Smooth muscle cell (in vitro differentiated cells): ENCODE measurements at regions not wholly inside any gene's neighbourhood (a gene's known extent, or its start where the extent isn't known, plus 50 kb on each side); places are given as distances from the start of the nearest gene placed in this dataset.
"Not testable (repeated sequence)": the region's sequence is repeated elsewhere in the genome, so short reads cannot be mapped to it uniquely, and the experiment has no call there.

ENCODE experiments used
- DNase-seq: peaks from one replicate; lab custom pipeline; 2025; ENCODE audit not compliant: unreplicated experiment; lab: John Stamatoyannopoulos, UW
- H2AFZ ChIP-seq: fragments of 200-600 bp; sonication (generic); 2 replicates; pipeline ENCODE4 v1.6.0; 2016; ENCODE audit warnings: antibody characterized with exemption, low read depth, mild to moderate bottlenecking
- H3F3A ChIP-seq: fragments of 200-600 bp; sonication (generic); 2 replicates; pipeline ENCODE4 v1.6.0; 2017; ENCODE audit warnings: antibody characterized with exemption, low read depth
- H3K27ac ChIP-seq: fragments of 200-600 bp; sonication (generic); 2 replicates; pipeline ENCODE4 v1.5.1; 2016; ENCODE audit warnings: low read depth, mild to moderate bottlenecking
- H3K27me3 ChIP-seq: fragments of 200-600 bp; sonication (generic); 2 replicates; pipeline ENCODE4 v1.6.1; 2016; ENCODE audit warnings: low read depth, mild to moderate bottlenecking
- H3K36me3 ChIP-seq: fragments of 200-600 bp; sonication (generic); 2 replicates; pipeline ENCODE4 v1.5.1; 2016; ENCODE audit warnings: low read depth
- H3K4me1 ChIP-seq: fragments of 200-600 bp; sonication (generic); 2 replicates; pipeline ENCODE4 v1.5.1; 2016; ENCODE audit warnings: low read depth
- H3K4me2 ChIP-seq: fragments of 200-600 bp; sonication (generic); 2 replicates; pipeline ENCODE4 v1.6.0; 2016; ENCODE audit warnings: mild to moderate bottlenecking
- H3K4me3 ChIP-seq: fragments of 200-600 bp; sonication (generic); 2 replicates; pipeline ENCODE4 v1.5.1; 2016; ENCODE audit warnings: mild to moderate bottlenecking
- H3K79me2 ChIP-seq: fragments of 200-600 bp; sonication (generic); 2 replicates; pipeline ENCODE4 v1.6.0; 2016; ENCODE audit warnings: low read depth, mild to moderate bottlenecking
- H3K9ac ChIP-seq: fragments of 200-600 bp; sonication (generic); 2 replicates; pipeline ENCODE4 v1.6.0; 2016; ENCODE audit warnings: low read depth
- H3K9me3 ChIP-seq: fragments of 200-600 bp; sonication (generic); replicated peaks from 2 replicates; pipeline ENCODE4 v1.5.1; 2016; ENCODE audit warnings: low read depth
- H4K20me1 ChIP-seq: fragments of 200-600 bp; sonication (generic); 2 replicates; pipeline ENCODE4 v1.6.0; 2016; ENCODE audit warnings: low read depth
- CTCF ChIP-seq: fragments of 200-600 bp; sonication (generic); IDR thresholded peaks from 2 replicates; pipeline ENCODE4 v1.5.1; 2017; ENCODE audit warnings: borderline replicate concordance, mild to moderate bottlenecking, antibody characterized with exemption; ENCODE audit not compliant: insufficient read depth, poor library complexity, severe bottlenecking
- WGBS: methylation state at CpG from one replicate; pipeline ENCODE4 v1.1.7; 2016; ENCODE audit warnings: low lambda C conversion rate; 5-methylcytosine and 5-hydroxymethylcytosine counted together

GRCh38 chr6:166704171-166704570, 77.1 kb upstream of the RPS6KA2 start:
- no peaks in the 10 kb centered on the region for H3F3A ChIP-seq
- no peaks in the 10 kb centered on the region for H3K9me3 ChIP-seq
- no peak for DNase-seq
- no peak overlapping the region for H3K27ac ChIP-seq
- H3K79me2 ChIP-seq, result no peaks in the 10 kb centered on the region
- TF ChIP-seq CTCF, result no peak
- H3K4me1 ChIP-seq, result no peaks in the 10 kb centered on the region
- no peak overlapping the region for H3K4me2 ChIP-seq
- no peak overlapping the region for H2AFZ ChIP-seq
- H3K9ac ChIP-seq, result no peak overlapping the region
- H3K36me3 ChIP-seq, result no peaks in the 10 kb centered on the region
- H4K20me1 ChIP-seq, result no peaks in the 10 kb centered on the region
- no peak overlapping the region for H3K4me3 ChIP-seq
- peaks cover 33% of the 10 kb centered on the region for H3K27me3 ChIP-seq
- WGBS, result 82% methylated on average over 7 of the region's 7 CpGs

GRCh38 chr6:166703149-166703710, 76.2 kb upstream of the RPS6KA2 start:
- no peaks in the 10 kb centered on the region for H3K9me3 ChIP-seq
- H3F3A ChIP-seq, result no peaks in the 10 kb centered on the region
- H3K79me2 ChIP-seq, result no peaks in the 10 kb centered on the region
- H2AFZ ChIP-seq, result no peak overlapping the region
- H3K36me3 ChIP-seq, result no peaks in the 10 kb centered on the region
- no peak for TF ChIP-seq CTCF
- no peak overlapping the region for H3K4me2 ChIP-seq
- H3K4me1 ChIP-seq, result no peaks in the 10 kb centered on the region
- H3K9ac ChIP-seq, result no peak overlapping the region
- no peak overlapping the region for H3K27ac ChIP-seq
- no peaks in the 10 kb centered on the region for H4K20me1 ChIP-seq
- DNase-seq, result no peak
- WGBS, result 71% methylated on average over 8 of the region's 8 CpGs
- no peak overlapping the region for H3K4me3 ChIP-seq
- H3K27me3 ChIP-seq, result peaks cover 34% of the 10 kb centered on the region

- H3K4me2 ChIP-seq, H3K79me2 ChIP-seq, H3K9ac ChIP-seq, H3K27ac ChIP-seq, H3K4me3 ChIP-seq, DNase-seq, H3K9me3 ChIP-seq, H2AFZ ChIP-seq, H3K36me3 ChIP-seq, H3K4me1 ChIP-seq, H3F3A ChIP-seq, H4K20me1 ChIP-seq: not testable (repeated sequence)
- H3K27me3 ChIP-seq, result peaks cover 34% of the 10 kb centered on the region
- 89% methylated on average over 8 of the region's 8 CpGs for WGBS
Observed at GRCh38 chr6:166701424-166701823, 74.4 kb upstream of the RPS6KA2 start.

GRCh38 chr6:166700871-166701270, 73.8 kb upstream of the RPS6KA2 start:
- 77% methylated on average over 3 of the region's 3 CpGs for WGBS
- H3K9ac ChIP-seq, result not testable (repeated sequence)

GRCh38 chr6:166697113-166697512, 70.1 kb upstream of the RPS6KA2 start:
- Histone ChIP-seq H3K79me2 (no peaks in the 10 kb centered on the region), H3K27ac (no peak overlapping the region), H3F3A (no peaks in the 10 kb centered on the region), H2AFZ (no peak overlapping the region), H3K4me2 (no peak overlapping the region), H3K36me3 (no peaks in the 10 kb centered on the region), H3K9ac (no peak overlapping the region), H3K4me1 (no peaks in the 10 kb centered on the region), H3K4me3 (no peak overlapping the region), H4K20me1 (no peaks in the 10 kb centered on the region), H3K27me3 (peaks cover 16% of the 10 kb centered on the region), H3K9me3 (no peaks in the 10 kb centered on the region)
- WGBS, result 94% methylated on average over 4 of the region's 4 CpGs
- no peak for DNase-seq
- TF ChIP-seq CTCF, result no peak

More at GRCh38 chr6:166700871-166701270, 73.8 kb upstream of the RPS6KA2 start:
- H2AFZ ChIP-seq, DNase-seq, H3K79me2 ChIP-seq, H3K4me1 ChIP-seq, H3K4me3 ChIP-seq, H3K27ac ChIP-seq, H3K9me3 ChIP-seq, H3K4me2 ChIP-seq, H3K36me3 ChIP-seq, H4K20me1 ChIP-seq, H3F3A ChIP-seq: not testable (repeated sequence)
- peaks cover 34% of the 10 kb centered on the region for H3K27me3 ChIP-seq
